IMR-90 (cell line): ENCODE measurements at regions not wholly inside any gene's neighbourhood (a gene's known extent, or its start where the extent isn't known, plus 50 kb on each side); places are given as distances from the start of the nearest gene placed in this dataset.

ENCODE experiments used
- ATAC-seq: fragments of 200-7000 bp; cut with Tn5 transposase; 2 replicates; pipeline ENCODE4 v1.9.1; 2020; ENCODE audit warnings: low read depth, mild to moderate bottlenecking, moderate library complexity
- BruUV-seq: library from RNA; stranded (reverse); fragments of 400-500 nt; replicated peaks from 2 replicates; lab custom pipeline; 2021; lab: Mats Ljungman, UMichigan
- CTCF ChIA-PET: fragments of 300-600 bp; formaldehyde crosslinking; extraction: SDS; loops from one replicate; lab custom pipeline; 2021; ENCODE audit warnings: antibody characterized with exemption; lab: Yijun Ruan, JAX
- POLR2A ChIA-PET: fragments of 300-600 bp; sonication (Branson Sonifier 250); formaldehyde crosslinking; loops from one replicate; lab custom pipeline; 2022; ENCODE audit warnings: antibody characterized with exemption; ENCODE audit not compliant: unreplicated experiment; lab: Charles Lee
- DNase-seq: peaks from one replicate; pipeline ENCODE4 v3.0.0; 2013
- H2AFZ ChIP-seq: replicated peaks from 2 replicates; pipeline ENCODE3; 2013; ENCODE audit warnings: low read length, mild to moderate bottlenecking; ENCODE audit not compliant: poor library complexity
- H2AK5ac ChIP-seq: 2 replicates; pipeline ENCODE4 v1.6.1; 2013; ENCODE audit warnings: low read depth, low read length, inconsistent platforms
- H2AK9ac ChIP-seq: replicated peaks from 2 replicates; pipeline ENCODE3; 2013; ENCODE audit warnings: mild to moderate bottlenecking, low read depth, low read length, moderate library complexity; ENCODE audit not compliant: poor library complexity
- H2BK120ac ChIP-seq: 2 replicates; pipeline ENCODE4 v1.6.1; 2013; ENCODE audit warnings: low read depth, low read length, inconsistent platforms
- H2BK15ac ChIP-seq: 3 replicates; pipeline ENCODE4 v1.6.1; 2013; ENCODE audit warnings: low read depth, low read length, inconsistent platforms
- H2BK20ac ChIP-seq: 2 replicates; pipeline ENCODE4 v1.6.1; 2013; ENCODE audit warnings: low read depth, mild to moderate bottlenecking, inconsistent platforms, low read length, moderate library complexity
- H2BK5ac ChIP-seq: 2 replicates; pipeline ENCODE4 v1.6.1; 2013; ENCODE audit warnings: mild to moderate bottlenecking, low read depth, low read length, inconsistent platforms; ENCODE audit not compliant: poor library complexity, severe bottlenecking
- H3K14ac ChIP-seq: replicated peaks from 2 replicates; pipeline ENCODE4 v1.6.1; 2013; ENCODE audit warnings: low read depth, low read length, inconsistent platforms
- H3K18ac ChIP-seq: 2 replicates; pipeline ENCODE4 v1.6.1; 2013; ENCODE audit warnings: low read depth, low read length, control low read depth
- H3K23ac ChIP-seq: 2 replicates; pipeline ENCODE4 v1.6.1; 2013; ENCODE audit warnings: low read depth, low read length, inconsistent platforms
- H3K27ac ChIP-seq: 2 replicates; pipeline ENCODE4 v1.5.1; 2013; ENCODE audit warnings: mild to moderate bottlenecking, control low read depth, low read length; ENCODE audit not compliant: insufficient read depth
- H3K27me3 ChIP-seq: 2 replicates; pipeline ENCODE4 v1.6.1; 2013; ENCODE audit warnings: low read length; ENCODE audit not compliant: control insufficient read depth, insufficient read depth
- H3K36me3 ChIP-seq: 2 replicates; pipeline ENCODE4 v1.6.1; 2013; ENCODE audit warnings: low read length, mixed read lengths; ENCODE audit not compliant: control insufficient read depth, insufficient read depth
- H3K4ac ChIP-seq: 2 replicates; pipeline ENCODE4 v1.6.1; 2013; ENCODE audit warnings: low read depth, low read length, inconsistent platforms
- H3K4me1 ChIP-seq: 2 replicates; pipeline ENCODE4 v1.6.1; 2013; ENCODE audit warnings: low read length, mixed read lengths; ENCODE audit not compliant: control insufficient read depth, insufficient read depth
- H3K4me2 ChIP-seq: 2 replicates; pipeline ENCODE4 v1.6.1; 2013; ENCODE audit warnings: low read depth, mild to moderate bottlenecking, control low read depth, low read length, moderate library complexity
- H3K4me3 ChIP-seq: 2 replicates; pipeline ENCODE4 v1.5.1; 2013; ENCODE audit warnings: low read depth, mild to moderate bottlenecking, control low read depth, low read length, moderate library complexity; ENCODE audit not compliant: insufficient read depth
- H3K56ac ChIP-seq: 2 replicates; pipeline ENCODE4 v1.6.1; 2013; ENCODE audit warnings: low read length, inconsistent platforms; ENCODE audit not compliant: insufficient read depth; ENCODE audit errors: extremely low read depth
- H3K79me1 ChIP-seq, 2 experiments: 2 replicates each; pipeline ENCODE4 v1.6.1; 2013; ENCODE audit warnings: low read length in 2 of 2, inconsistent platforms in 1 of 2, low read depth in 1 of 2
- H3K9ac ChIP-seq: 2 replicates; pipeline ENCODE4 v1.6.1; 2013; ENCODE audit warnings: low read depth, low read length, control low read depth
- H3K9me1 ChIP-seq: 2 replicates; pipeline ENCODE4 v1.6.1; 2013; ENCODE audit warnings: low read length, inconsistent platforms; ENCODE audit not compliant: insufficient read depth
- H3K9me3 ChIP-seq: 2 replicates; pipeline ENCODE4 v1.6.1; 2013; ENCODE audit warnings: low read length; ENCODE audit not compliant: control insufficient read depth, insufficient read depth
- H4K20me1 ChIP-seq: 2 replicates; pipeline ENCODE4 v1.6.1; 2013; ENCODE audit warnings: low read length, inconsistent platforms; ENCODE audit not compliant: insufficient read depth
- H4K5ac ChIP-seq: 2 replicates; pipeline ENCODE4 v1.6.1; 2013; ENCODE audit warnings: mild to moderate bottlenecking, low read depth, low read length, control low read depth
- H4K8ac ChIP-seq, 2 experiments: 2 replicates each; pipeline ENCODE4 v1.6.1; 2013; ENCODE audit warnings: low read depth in 2 of 2, low read length in 2 of 2, control low read depth in 1 of 2, inconsistent platforms in 1 of 2
- H4K91ac ChIP-seq: 2 replicates; pipeline ENCODE4 v1.6.1; 2013; ENCODE audit warnings: low read depth, low read length, inconsistent platforms; ENCODE audit not compliant: insufficient read depth
- BHLHE40 ChIP-seq: fragments of 150-350 bp; IDR thresholded peaks from 2 replicates; pipeline ENCODE4 v1.6.1; 2016; ENCODE audit warnings: mild to moderate bottlenecking, low read depth, low read length
- CEBPB ChIP-seq: IDR thresholded peaks from 2 replicates; pipeline ENCODE4 v1.6.1; 2012; ENCODE audit warnings: low read depth, low read length, improper control_type of control experiment
- CHD1 ChIP-seq: IDR thresholded peaks from 2 replicates; pipeline ENCODE4 v1.6.1; 2012; ENCODE audit warnings: low read depth, low read length, improper control_type of control experiment
- CTCF ChIP-seq: conservative IDR thresholded peaks from 2 replicates; pipeline ENCODE4 v1.5.1; 2012; ENCODE audit warnings: mild to moderate bottlenecking, low read depth, low read length, improper control_type of control experiment
- ELK1 ChIP-seq: fragments of 150-350 bp; IDR thresholded peaks from 2 replicates; pipeline ENCODE4 v1.6.1; 2016; ENCODE audit warnings: low read depth, mild to moderate bottlenecking, low read length, moderate library complexity, borderline replicate concordance
- FOS ChIP-seq: fragments of 150-350 bp; IDR thresholded peaks from 2 replicates; pipeline ENCODE4 v1.6.1; 2016; ENCODE audit warnings: low read depth, low read length
- MAFK ChIP-seq: IDR thresholded peaks from 2 replicates; pipeline ENCODE4 v1.6.1; 2012; ENCODE audit warnings: low read depth, low read length, improper control_type of control experiment
- MAZ ChIP-seq: IDR thresholded peaks from 2 replicates; pipeline ENCODE4 v1.6.1; 2012; ENCODE audit warnings: low read depth, mild to moderate bottlenecking, low read length, improper control_type of control experiment, moderate library complexity, borderline replicate concordance
- MXI1 ChIP-seq: IDR thresholded peaks from 2 replicates; pipeline ENCODE4 v1.6.1; 2012; ENCODE audit warnings: low read depth, mild to moderate bottlenecking, low read length, moderate library complexity, borderline replicate concordance
- NFE2L2 ChIP-seq: fragments of 150-350 bp; IDR thresholded peaks from 2 replicates; pipeline ENCODE4 v1.6.1; 2016; ENCODE audit warnings: low read depth, mild to moderate bottlenecking, low read length
- POLR2A ChIP-seq: IDR thresholded peaks from 2 replicates; pipeline ENCODE4 v1.6.1; 2012; ENCODE audit warnings: mild to moderate bottlenecking, low read depth, low read length
- RAD21 ChIP-seq: IDR thresholded peaks from 2 replicates; pipeline ENCODE4 v1.6.1; 2012; ENCODE audit warnings: low read length, improper control_type of control experiment
- RCOR1 ChIP-seq: IDR thresholded peaks from 2 replicates; pipeline ENCODE4 v1.6.1; 2012; ENCODE audit warnings: mild to moderate bottlenecking, low read length, improper control_type of control experiment; ENCODE audit not compliant: insufficient replicate concordance
- RFX5 ChIP-seq: IDR thresholded peaks from 2 replicates; pipeline ENCODE4 v1.8.0; 2012; ENCODE audit warnings: low read depth, mild to moderate bottlenecking, low read length, moderate library complexity
- SMC3 ChIP-seq: fragments of 150-350 bp; IDR thresholded peaks from 2 replicates; pipeline ENCODE4 v1.6.1; 2016; ENCODE audit warnings: low read depth, mild to moderate bottlenecking, antibody characterized with exemption, low read length, moderate library complexity
- USF2 ChIP-seq: fragments of 150-350 bp; IDR thresholded peaks from 2 replicates; pipeline ENCODE4 v1.6.1; 2017; ENCODE audit warnings: mild to moderate bottlenecking, antibody characterized with exemption, low read length, low read depth
- WGBS, 2 experiments: methylation state at CpG; one replicate each; pipeline versions ENCODE4 v1.1.5 to v1.1.7; 2013; ENCODE audit warnings: missing lambda C conversion rate in 2 of 2; ENCODE audit not compliant: insufficient read length in 1 of 2; ENCODE audit errors: extremely low coverage in 2 of 2; 5-methylcytosine and 5-hydroxymethylcytosine counted together
- dilution Hi-C: fragments of 300-500 bp; cut with HindIII; formaldehyde crosslinking; loops from one replicate; pipeline ENCODE4 v1.14.3; 2018; ENCODE audit warnings: low sequenced_read_pairs; ENCODE audit not compliant: unreplicated experiment
- in situ Hi-C: fragments of 300-500 bp; cut with MboI; formaldehyde crosslinking; loops from 3 replicates; pipeline ENCODE4 v1.14.3; 2019; ENCODE audit warnings: low sequenced_read_pairs, inconsistent platforms, mixed read lengths
- intact Hi-C: fragments of 100-400 bp; cut with micrococcal nuclease; formaldehyde crosslinking; loops from 2 replicates; pipeline ENCODE4 v1.10.0; 2022

GRCh38 chr1:90821788-90822359 lies 104.8 kb upstream of the BARHL2 start:
- 89% methylated on average over 1 of the region's 5 CpGs; no CpG with 5 or more reads in 1 of the 2 experiments for WGBS, 2 experiments
- H3K79me1 ChIP-seq, result no peaks in the 10 kb centered on the region
- no peaks in the 10 kb centered on the region for H3K4me1 ChIP-seq
- H4K5ac ChIP-seq, result no peak overlapping the region
- dilution Hi-C loops (no loop called here), intact Hi-C loops (no loop called here), in situ Hi-C loops (no loop called here)
- no peak overlapping the region for H3K56ac ChIP-seq
- no peak overlapping the region for H2BK5ac ChIP-seq
- no peak for DNase-seq
- ChIA-PET CTCF (no interaction called here), POLR2A (no interaction called here)
- no peak overlapping the region for H2BK15ac ChIP-seq
- H3K18ac ChIP-seq, result no peak overlapping the region
- no peak overlapping the region for H2AFZ ChIP-seq
- no peak for TF ChIP-seq FOS
- no peak for TF ChIP-seq CTCF
- TF ChIP-seq NFE2L2, result no peak
- TF ChIP-seq SMC3, result no peak
- no peak for TF ChIP-seq USF2
- TF ChIP-seq CHD1, result no peak
- TF ChIP-seq ELK1, result no peak
- no peak for TF ChIP-seq POLR2A
- TF ChIP-seq MXI1, result no peak
- no peak for TF ChIP-seq CEBPB
- TF ChIP-seq MAFK, result no peak
- no peak for TF ChIP-seq RCOR1
- TF ChIP-seq RAD21, result no peak
- no peak for TF ChIP-seq RFX5
- TF ChIP-seq MAZ, result no peak
- no peak for TF ChIP-seq BHLHE40
- no peak overlapping the region for H3K4ac ChIP-seq
- no peak overlapping the region for H3K4me3 ChIP-seq
- H2AK9ac ChIP-seq, result no peak overlapping the region
- no peaks in the 10 kb centered on the region for H4K20me1 ChIP-seq
- no peak overlapping the region for H2BK20ac ChIP-seq
- ATAC-seq, result no peak
- H4K8ac ChIP-seq, result no peak overlapping the region
- H3K23ac ChIP-seq, result no peak overlapping the region
- H3K36me3 ChIP-seq, result no peaks in the 10 kb centered on the region
- H3K27ac ChIP-seq, result no peak overlapping the region
- no peaks in the 10 kb centered on the region for H3K9me3 ChIP-seq
- no peaks in the 10 kb centered on the region for H3K9me1 ChIP-seq
- H3K4me2 ChIP-seq, result no peak overlapping the region
- no peak overlapping the region for H2BK120ac ChIP-seq
- H3K27me3 ChIP-seq, result no peaks in the 10 kb centered on the region
- no peak overlapping the region for H4K91ac ChIP-seq
- no peak overlapping the region for H3K9ac ChIP-seq
- BruUV-seq, result no TSS peak
- no peak overlapping the region for H3K14ac ChIP-seq
- no peak overlapping the region for H2AK5ac ChIP-seq
